Cardiac fibroblast (primary cell): ENCODE measurements at regions not wholly inside any gene's neighbourhood (a gene's known extent, or its start where the extent isn't known, plus 50 kb on each side); places are given as distances from the start of the nearest gene placed in this dataset.

ENCODE experiments used
- DNase-seq, 2 donors: peaks; one replicate each; pipeline versions ENCODE4 v3.0.0 to v3.0.0-alpha.2; 2010; ENCODE audit warnings: low read depth in 2 of 2
- H3K4me3 ChIP-seq, 2 donors: replicated peaks in 1 of 2; 1 replicate in 1 of 2; 2 replicates in 1 of 2; pipeline ENCODE4 v1.5.1; 2011; ENCODE audit warnings: low read depth in 2 of 2, low read length in 2 of 2, mild to moderate bottlenecking in 2 of 2, moderate library complexity in 1 of 2
- TF ChIP-seq, protein P1 (sequence below): IDR thresholded peaks from one replicate; pipeline ENCODE4 v1.5.1; 2011; ENCODE audit warnings: low read depth, mild to moderate bottlenecking, low read length, inconsistent platforms

DNA sequence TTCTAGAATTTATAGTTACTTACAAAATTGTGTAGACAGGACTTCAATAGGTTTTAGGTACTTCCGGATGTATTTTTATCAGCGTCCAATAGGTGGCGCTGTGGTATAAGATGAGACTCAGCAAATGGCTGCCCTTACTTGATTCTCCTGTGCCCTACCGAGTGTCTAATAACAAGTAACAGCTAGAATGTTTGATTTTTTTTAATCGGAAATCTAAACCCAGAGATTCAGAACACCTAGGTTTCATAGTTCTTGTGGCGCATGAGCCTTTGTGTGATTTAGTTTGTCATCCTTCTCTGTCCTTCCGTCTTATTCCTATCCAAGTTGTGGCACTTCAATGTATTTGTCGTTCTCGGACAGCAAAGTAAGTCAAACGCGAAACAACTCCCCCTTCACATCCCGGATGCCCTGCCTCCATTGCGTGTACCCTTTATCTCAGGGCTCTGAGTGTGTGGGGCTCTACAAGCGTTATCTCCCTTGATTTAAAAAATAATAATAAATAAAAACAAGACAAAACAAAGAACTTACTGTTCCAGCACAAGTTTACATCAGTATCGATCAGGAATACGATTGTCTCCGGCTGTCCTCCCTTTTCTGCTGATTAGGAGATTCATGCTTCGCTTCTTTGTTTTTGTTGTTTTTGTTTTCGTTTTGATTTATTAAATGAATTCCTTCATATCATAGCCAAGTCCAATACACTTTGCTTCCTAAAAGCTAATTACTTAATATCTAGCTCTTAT is 50.7 kb upstream of the SLC30A5 start:
- peak overlapping the region; percentile 36 to 57 for H3K4me3 ChIP-seq
- DNase-seq: peak; percentile 97
- TF ChIP-seq, protein P1, sequence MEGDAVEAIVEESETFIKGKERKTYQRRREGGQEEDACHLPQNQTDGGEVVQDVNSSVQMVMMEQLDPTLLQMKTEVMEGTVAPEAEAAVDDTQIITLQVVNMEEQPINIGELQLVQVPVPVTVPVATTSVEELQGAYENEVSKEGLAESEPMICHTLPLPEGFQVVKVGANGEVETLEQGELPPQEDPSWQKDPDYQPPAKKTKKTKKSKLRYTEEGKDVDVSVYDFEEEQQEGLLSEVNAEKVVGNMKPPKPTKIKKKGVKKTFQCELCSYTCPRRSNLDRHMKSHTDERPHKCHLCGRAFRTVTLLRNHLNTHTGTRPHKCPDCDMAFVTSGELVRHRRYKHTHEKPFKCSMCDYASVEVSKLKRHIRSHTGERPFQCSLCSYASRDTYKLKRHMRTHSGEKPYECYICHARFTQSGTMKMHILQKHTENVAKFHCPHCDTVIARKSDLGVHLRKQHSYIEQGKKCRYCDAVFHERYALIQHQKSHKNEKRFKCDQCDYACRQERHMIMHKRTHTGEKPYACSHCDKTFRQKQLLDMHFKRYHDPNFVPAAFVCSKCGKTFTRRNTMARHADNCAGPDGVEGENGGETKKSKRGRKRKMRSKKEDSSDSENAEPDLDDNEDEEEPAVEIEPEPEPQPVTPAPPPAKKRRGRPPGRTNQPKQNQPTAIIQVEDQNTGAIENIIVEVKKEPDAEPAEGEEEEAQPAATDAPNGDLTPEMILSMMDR: peak; percentile 65

DNA sequence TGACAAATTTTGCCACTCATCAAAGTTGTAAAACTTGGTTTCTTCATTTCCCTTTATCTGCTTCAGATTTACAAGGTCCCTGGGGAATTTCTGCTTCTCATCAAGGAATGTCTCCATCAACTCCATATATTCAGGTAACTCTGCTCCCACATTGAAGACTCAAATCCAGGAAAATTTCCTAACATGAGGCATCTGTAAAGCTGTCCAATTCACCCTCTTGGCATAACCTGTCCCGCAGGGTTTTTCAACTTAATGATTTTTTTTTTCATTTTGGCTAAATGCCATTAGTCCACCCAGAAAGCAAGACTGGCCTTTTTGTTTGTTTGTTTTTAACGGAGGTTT is 50.2 kb upstream of the SLC30A5 start:
- TF ChIP-seq, protein P1: no peak
- H3K4me3 ChIP-seq: peak overlapping the region in 1 of 2 donors; percentile 57
- peak in 1 of 2 donors; percentile 13 for DNase-seq
